ENCODE measurements at regions not wholly inside any gene's neighbourhood (a gene's known extent, or its start where the extent isn't known, plus 50 kb on each side); places are given as distances from the start of the nearest gene placed in this dataset.
"Not testable (repeated sequence)": the region's sequence is repeated elsewhere in the genome, so short reads cannot be mapped to it uniquely, and the experiment has no call there.

DNA sequence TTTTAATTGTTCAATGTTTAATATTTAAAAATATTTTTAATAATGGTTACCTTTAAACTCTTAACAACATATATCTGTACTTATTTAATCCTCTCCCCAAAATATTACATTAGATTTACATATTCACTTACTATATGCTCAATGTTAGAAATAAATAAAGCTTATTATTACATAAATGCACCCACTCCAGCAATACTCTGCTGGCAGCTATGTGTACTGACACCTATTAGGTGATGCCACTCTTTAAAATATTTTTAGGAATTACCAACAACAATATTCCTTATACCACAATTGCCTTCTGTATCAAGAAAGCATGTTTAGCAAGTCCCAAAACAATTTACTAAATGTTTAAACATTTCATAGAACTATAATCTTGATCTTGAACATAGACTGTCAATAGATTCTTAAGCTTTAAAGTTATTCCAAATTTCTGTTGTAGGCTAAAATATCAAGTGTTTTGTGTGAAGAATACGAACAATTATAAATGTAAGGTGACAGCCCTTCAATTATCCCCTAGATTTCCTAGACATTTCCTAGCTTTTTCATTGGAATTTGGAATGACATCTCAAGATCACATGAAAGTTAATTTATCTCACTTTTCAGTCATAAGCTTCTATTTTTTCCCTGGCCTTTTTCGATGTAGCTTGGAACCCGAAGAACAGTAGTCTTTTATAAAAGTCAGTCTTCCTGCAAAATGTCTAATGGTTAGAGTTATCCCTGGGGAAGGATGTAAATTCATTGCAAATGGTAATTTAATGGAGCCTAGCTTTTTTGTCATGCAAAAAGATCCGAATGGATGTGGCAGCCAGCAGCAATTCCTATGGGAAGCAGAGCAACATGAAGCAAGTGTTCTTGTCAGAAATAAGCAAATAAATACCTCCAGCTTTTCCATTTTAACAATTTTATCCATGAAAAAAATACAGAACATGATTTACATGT is 907.5 kb upstream of the ATXN7L3B start:
- H3K36me3 ChIP-seq (ENCODE audit: insufficient read depth, insufficient read length, low read length): no peaks in the 10 kb centered on the region
- TF ChIP-seq ZNF274 (IDR thresholded peaks at IDR 0.05; ENCODE audit: low read depth, low read length) (no peak), SUZ12 (IDR thresholded peaks at IDR 0.05; ENCODE audit: extremely low read depth, insufficient read depth, insufficient read length) (no peak), YY1 (IDR thresholded peaks at IDR 0.05; ENCODE audit: insufficient read depth, insufficient read length) (no peak)
- H3K4me3 ChIP-seq (ENCODE audit: insufficient read length, low read depth): no peak overlapping the region
- no peak overlapping the region for H3K9ac ChIP-seq (ENCODE audit: insufficient read length, low read depth)
- H3K27me3 ChIP-seq (ENCODE audit: insufficient read depth, insufficient read length): no peaks in the 10 kb centered on the region
- no peaks in the 10 kb centered on the region for H3K4me1 ChIP-seq (ENCODE audit: insufficient read depth, insufficient read length)
- no peaks in the 10 kb centered on the region for H3K9me3 ChIP-seq (ENCODE audit: insufficient read depth, low read length)
- peak; percentile 67 for DNase-seq (ENCODE audit: low read depth, low spot score)

DNA sequence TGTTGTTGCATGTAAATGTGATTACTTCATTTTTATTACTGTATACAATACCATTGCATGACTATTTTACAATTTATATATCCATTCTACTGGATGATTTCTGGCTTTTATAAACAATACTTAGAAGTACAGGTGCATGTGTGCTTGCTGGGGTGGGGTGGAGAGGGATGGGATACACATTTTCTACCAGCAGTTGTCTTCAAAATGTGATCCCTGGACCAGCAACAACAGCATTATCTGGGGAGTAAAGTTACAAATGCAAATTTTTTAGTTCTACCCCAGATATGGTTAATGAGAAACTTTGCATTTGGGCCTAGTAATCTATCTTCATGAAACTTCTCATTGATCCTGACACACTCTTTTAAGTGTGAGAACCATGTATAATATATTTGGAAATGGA is 905.4 kb upstream of the ATXN7L3B start:
- H3K9ac ChIP-seq (ENCODE audit: insufficient read length, low read depth): no peak overlapping the region
- no peak for TF ChIP-seq ZNF274 (IDR thresholded peaks at IDR 0.05; ENCODE audit: low read depth, low read length)
- no peak for TF ChIP-seq YY1 (IDR thresholded peaks at IDR 0.05; ENCODE audit: insufficient read depth, insufficient read length)
- no peak for TF ChIP-seq SUZ12 (IDR thresholded peaks at IDR 0.05; ENCODE audit: extremely low read depth, insufficient read depth, insufficient read length)
- H3K4me3 ChIP-seq (ENCODE audit: insufficient read length, low read depth): no peak overlapping the region
- H3K27me3 ChIP-seq (ENCODE audit: insufficient read depth, insufficient read length): no peaks in the 10 kb centered on the region
- H3K9me3 ChIP-seq (ENCODE audit: insufficient read depth, low read length): no peaks in the 10 kb centered on the region
- H3K36me3 ChIP-seq (ENCODE audit: insufficient read depth, insufficient read length, low read length): no peaks in the 10 kb centered on the region
- DNase-seq (ENCODE audit: low read depth, low spot score): no peak
- no peaks in the 10 kb centered on the region for H3K4me1 ChIP-seq (ENCODE audit: insufficient read depth, insufficient read length)

DNA sequence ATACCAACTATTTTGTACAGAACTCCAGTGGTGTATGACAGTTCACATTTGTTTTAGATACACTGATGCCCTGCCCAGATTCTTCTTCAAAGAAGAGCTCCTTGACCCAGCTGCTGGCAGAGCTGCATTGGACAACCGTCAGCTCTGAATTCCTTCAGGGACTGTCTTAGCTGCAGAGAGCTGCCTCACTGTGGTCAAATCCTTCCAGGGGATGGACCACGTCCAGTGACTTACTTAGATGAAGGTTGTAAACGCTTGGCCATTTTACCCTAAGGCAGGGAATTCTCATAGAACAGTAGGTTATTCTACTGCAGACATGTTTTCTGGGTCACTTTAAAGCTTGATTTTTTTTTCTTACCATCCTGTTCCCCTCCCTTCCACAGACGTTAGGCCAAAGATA is 905.0 kb upstream of the ATXN7L3B start:
- no peaks in the 10 kb centered on the region for H3K4me1 ChIP-seq (ENCODE audit: insufficient read depth, insufficient read length)
- no peaks in the 10 kb centered on the region for H3K36me3 ChIP-seq (ENCODE audit: insufficient read depth, insufficient read length, low read length)
- H3K4me3 ChIP-seq (ENCODE audit: insufficient read length, low read depth): no peak overlapping the region
- no peak for DNase-seq (ENCODE audit: low read depth, low spot score)
- no peaks in the 10 kb centered on the region for H3K27me3 ChIP-seq (ENCODE audit: insufficient read depth, insufficient read length)
- TF ChIP-seq YY1 (IDR thresholded peaks at IDR 0.05; ENCODE audit: insufficient read depth, insufficient read length): no peak
- TF ChIP-seq SUZ12 (IDR thresholded peaks at IDR 0.05; ENCODE audit: extremely low read depth, insufficient read depth, insufficient read length): no peak
- TF ChIP-seq ZNF274 (IDR thresholded peaks at IDR 0.05; ENCODE audit: low read depth, low read length): no peak
- no peak overlapping the region for H3K9ac ChIP-seq (ENCODE audit: insufficient read length, low read depth)
- no peaks in the 10 kb centered on the region for H3K9me3 ChIP-seq (ENCODE audit: insufficient read depth, low read length)

DNA sequence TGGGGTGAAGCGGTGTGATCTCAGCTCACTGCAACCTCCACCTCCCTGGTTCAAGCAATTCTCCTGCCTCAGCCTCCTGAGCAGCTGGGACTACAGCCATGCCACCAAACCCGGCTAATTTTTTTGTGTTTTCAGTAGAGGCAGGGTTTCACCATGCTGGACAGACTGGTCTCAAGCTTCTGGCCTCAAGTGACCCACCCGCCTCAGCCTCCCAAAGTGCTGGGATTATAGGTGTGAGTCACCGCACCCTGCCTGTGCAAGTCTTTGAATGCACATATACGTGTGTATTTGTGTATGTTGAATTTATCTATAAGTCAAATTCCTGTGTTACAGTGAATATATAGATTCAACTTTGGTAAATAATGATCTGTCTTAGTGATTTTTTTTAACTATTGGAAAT is 898.2 kb upstream of the ATXN7L3B start:
- H3K36me3 ChIP-seq (ENCODE audit: insufficient read depth, insufficient read length, low read length); H3K4me3 ChIP-seq (ENCODE audit: insufficient read length, low read depth); DNase-seq (ENCODE audit: low read depth, low spot score); H3K27me3 ChIP-seq (ENCODE audit: insufficient read depth, insufficient read length); H3K9me3 ChIP-seq (ENCODE audit: insufficient read depth, low read length); H3K4me1 ChIP-seq (ENCODE audit: insufficient read depth, insufficient read length); H3K9ac ChIP-seq (ENCODE audit: insufficient read length, low read depth): not testable (repeated sequence)

DNA sequence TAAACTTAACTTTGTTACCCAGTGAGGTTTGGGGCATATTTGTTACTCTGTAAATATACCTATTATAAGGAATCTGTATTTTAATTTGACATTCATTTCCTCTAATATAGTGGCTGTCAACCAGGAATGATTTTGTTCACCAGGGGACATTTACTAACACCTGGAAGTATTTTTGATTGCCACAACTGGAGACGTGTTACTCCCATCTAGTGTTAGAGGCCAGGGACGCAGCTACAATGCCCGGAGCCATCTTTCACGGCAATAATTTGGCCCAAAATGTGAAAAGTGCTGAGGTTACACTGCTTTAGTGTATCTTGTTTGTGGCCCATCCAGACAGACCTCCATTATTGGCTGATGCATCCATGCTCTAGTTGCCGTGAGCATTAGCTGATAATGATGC is 881.3 kb upstream of the ATXN7L3B start:
- Histone ChIP-seq H3K9ac (ENCODE audit: insufficient read length, low read depth) (no peak overlapping the region), H3K27me3 (ENCODE audit: insufficient read depth, insufficient read length) (no peaks in the 10 kb centered on the region), H3K36me3 (ENCODE audit: insufficient read depth, insufficient read length, low read length) (no peaks in the 10 kb centered on the region), H3K9me3 (ENCODE audit: insufficient read depth, low read length) (peaks cover 24% of the 10 kb centered on the region), H3K4me3 (ENCODE audit: insufficient read length, low read depth) (no peak overlapping the region), H3K4me1 (ENCODE audit: insufficient read depth, insufficient read length) (no peaks in the 10 kb centered on the region)
- no peak for DNase-seq (ENCODE audit: low read depth, low spot score)
- no peak for TF ChIP-seq SUZ12 (IDR thresholded peaks at IDR 0.05; ENCODE audit: extremely low read depth, insufficient read depth, insufficient read length)
- TF ChIP-seq ZNF274 (IDR thresholded peaks at IDR 0.05; ENCODE audit: low read depth, low read length): no peak
- no peak for TF ChIP-seq YY1 (IDR thresholded peaks at IDR 0.05; ENCODE audit: insufficient read depth, insufficient read length)

DNA sequence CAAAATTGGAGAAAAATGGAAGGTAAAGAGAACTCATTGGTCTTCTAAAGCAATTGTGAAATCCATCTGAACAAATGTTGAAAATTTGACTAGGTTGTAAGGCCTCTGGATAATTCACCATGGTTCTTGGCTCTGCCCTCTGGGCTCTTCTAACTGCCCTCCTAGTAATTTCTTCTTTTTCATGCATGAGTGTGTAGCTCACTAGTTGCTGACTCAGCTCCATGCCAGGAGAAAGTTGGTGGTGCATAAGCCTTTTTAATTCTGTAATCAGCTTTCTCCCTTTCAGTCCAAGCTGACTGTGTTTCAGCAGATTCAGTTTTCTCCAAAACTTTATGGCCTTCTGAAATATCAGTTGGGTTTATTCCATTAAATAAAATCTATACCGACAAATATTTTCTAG is 877.8 kb upstream of the ATXN7L3B start:
- Histone ChIP-seq H3K9ac (ENCODE audit: insufficient read length, low read depth) (no peak overlapping the region), H3K36me3 (ENCODE audit: insufficient read depth, insufficient read length, low read length) (no peaks in the 10 kb centered on the region), H3K9me3 (ENCODE audit: insufficient read depth, low read length) (no peaks in the 10 kb centered on the region; the same call in 1 of the 2 replicates), H3K4me1 (ENCODE audit: insufficient read depth, insufficient read length) (no peaks in the 10 kb centered on the region), H3K4me3 (ENCODE audit: insufficient read length, low read depth) (no peak overlapping the region), H3K27me3 (ENCODE audit: insufficient read depth, insufficient read length) (no peaks in the 10 kb centered on the region)
- TF ChIP-seq SUZ12 (IDR thresholded peaks at IDR 0.05; ENCODE audit: extremely low read depth, insufficient read depth, insufficient read length) (no peak), ZNF274 (IDR thresholded peaks at IDR 0.05; ENCODE audit: low read depth, low read length) (no peak), YY1 (IDR thresholded peaks at IDR 0.05; ENCODE audit: insufficient read depth, insufficient read length) (no peak)
- DNase-seq (ENCODE audit: low read depth, low spot score): no peak

DNA sequence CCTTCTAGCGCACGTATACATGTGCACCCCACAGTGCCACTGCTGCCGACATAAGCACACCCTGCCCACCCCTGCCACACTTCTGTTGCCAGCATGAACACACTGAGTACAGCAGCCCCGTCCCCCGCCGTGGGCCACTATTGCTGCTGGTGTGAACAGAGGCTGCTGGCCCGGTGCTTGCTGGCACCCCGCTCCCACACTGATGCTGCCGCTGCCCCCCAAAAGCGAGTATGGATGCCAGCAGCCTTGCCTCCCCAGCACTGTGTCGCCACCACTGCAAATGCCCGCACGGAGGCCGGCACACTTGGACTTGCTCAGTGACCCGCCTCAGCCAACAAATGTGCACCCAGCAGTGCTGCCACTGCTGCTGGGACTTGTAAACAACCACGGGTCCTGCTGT is 872.4 kb upstream of the ATXN7L3B start:
- H3K9ac ChIP-seq (ENCODE audit: insufficient read length, low read depth): no peak overlapping the region
- no peaks in the 10 kb centered on the region; the same call in 1 of the 2 replicates for H3K9me3 ChIP-seq (ENCODE audit: insufficient read depth, low read length)
- no peak for TF ChIP-seq ZNF274 (IDR thresholded peaks at IDR 0.05; ENCODE audit: low read depth, low read length)
- H3K27me3 ChIP-seq (ENCODE audit: insufficient read depth, insufficient read length): no peaks in the 10 kb centered on the region
- H3K36me3 ChIP-seq (ENCODE audit: insufficient read depth, insufficient read length, low read length): no peaks in the 10 kb centered on the region
- no peak overlapping the region for H3K4me3 ChIP-seq (ENCODE audit: insufficient read length, low read depth)
- no peaks in the 10 kb centered on the region for H3K4me1 ChIP-seq (ENCODE audit: insufficient read depth, insufficient read length)
- DNase-seq (ENCODE audit: low read depth, low spot score): no peak

DNA sequence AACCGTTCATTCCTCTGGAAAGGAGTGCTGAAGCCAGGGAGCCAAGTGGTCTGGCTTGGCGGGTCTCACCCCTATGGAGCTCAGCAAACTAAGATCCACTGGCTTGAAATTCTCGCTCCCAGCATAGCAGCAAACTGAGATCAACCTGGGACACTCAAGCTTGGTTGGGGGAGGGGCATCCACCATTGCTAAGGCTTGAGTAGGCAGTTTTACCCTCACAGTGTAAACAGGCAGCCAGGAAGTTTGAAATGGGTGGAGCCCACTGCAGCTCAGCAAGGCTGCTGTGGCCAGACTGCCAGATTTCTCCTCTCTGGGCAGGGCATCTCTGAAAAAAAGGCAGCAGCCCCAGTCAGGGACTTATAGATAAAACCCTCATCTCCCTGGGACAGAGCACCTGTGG is 866.1 kb upstream of the ATXN7L3B start:
- H3K36me3 ChIP-seq (ENCODE audit: insufficient read depth, insufficient read length, low read length); H3K27me3 ChIP-seq (ENCODE audit: insufficient read depth, insufficient read length); H3K4me3 ChIP-seq (ENCODE audit: insufficient read length, low read depth); H3K9ac ChIP-seq (ENCODE audit: insufficient read length, low read depth); H3K4me1 ChIP-seq (ENCODE audit: insufficient read depth, insufficient read length); H3K9me3 ChIP-seq (ENCODE audit: insufficient read depth, low read length): not testable (repeated sequence)
- DNase-seq (ENCODE audit: low read depth, low spot score): peak; percentile 23
